GM23248 (cell line): ENCODE measurements at regions not wholly inside any gene's neighbourhood (a gene's known extent, or its start where the extent isn't known, plus 50 kb on each side); places are given as distances from the start of the nearest gene placed in this dataset.

Experiments
- DNase-seq: peaks from one replicate; pipeline ENCODE4 v3.0.0-alpha.2; 2015
- H2AFZ ChIP-seq: fragments of 200-600 bp; sonication (generic); 2 replicates; pipeline ENCODE4 v1.6.1; 2016; ENCODE audit warnings: antibody characterized with exemption
- H3F3A ChIP-seq: fragments of 200-600 bp; sonication (generic); 2 replicates; pipeline ENCODE4 v1.6.1; 2016; ENCODE audit warnings: mild to moderate bottlenecking, antibody characterized with exemption, mixed run types; ENCODE audit not compliant: insufficient read depth
- H3K27ac ChIP-seq: fragments of 200-600 bp; sonication (generic); 2 replicates; pipeline ENCODE4 v1.5.1; 2016; ENCODE audit warnings: mild to moderate bottlenecking
- H3K27me3 ChIP-seq: fragments of 200-600 bp; sonication (generic); replicated peaks from 2 replicates; pipeline ENCODE4 v1.6.1; 2016; ENCODE audit warnings: mild to moderate bottlenecking; ENCODE audit not compliant: insufficient read depth
- H3K36me3 ChIP-seq: fragments of 200-600 bp; sonication (generic); 2 replicates; pipeline ENCODE4 v1.6.1; 2016; ENCODE audit warnings: low read depth, mild to moderate bottlenecking
- H3K4me1 ChIP-seq: fragments of 200-600 bp; sonication (generic); 2 replicates; pipeline ENCODE4 v1.6.1; 2016; ENCODE audit warnings: mild to moderate bottlenecking; ENCODE audit not compliant: insufficient read depth
- H3K4me2 ChIP-seq: fragments of 200-600 bp; sonication (generic); one replicate; pipeline ENCODE4 v1.6.1; 2016; ENCODE audit warnings: mild to moderate bottlenecking; ENCODE audit not compliant: unreplicated experiment
- H3K4me3 ChIP-seq: fragments of 200-600 bp; sonication (generic); 2 replicates; pipeline ENCODE4 v1.5.1; 2016; ENCODE audit warnings: mild to moderate bottlenecking
- H3K79me2 ChIP-seq: fragments of 200-600 bp; sonication (generic); 2 replicates; pipeline ENCODE4 v1.6.1; 2016; ENCODE audit warnings: mild to moderate bottlenecking; ENCODE audit not compliant: insufficient read depth
- H3K9ac ChIP-seq: fragments of 200-600 bp; sonication (generic); 2 replicates; pipeline ENCODE4 v1.6.1; 2016; ENCODE audit warnings: mild to moderate bottlenecking
- H3K9me2 ChIP-seq: fragments of 200-600 bp; sonication (generic); 2 replicates; pipeline ENCODE4 v1.6.1; 2016; ENCODE audit warnings: mixed run types, mild to moderate bottlenecking, moderate library complexity; ENCODE audit not compliant: insufficient read depth
- H3K9me3 ChIP-seq: fragments of 200-600 bp; sonication (generic); one replicate; pipeline ENCODE4 v1.6.1; 2017; ENCODE audit warnings: low read depth
- H4K20me1 ChIP-seq: fragments of 200-600 bp; sonication (generic); 2 replicates; pipeline ENCODE4 v1.6.0; 2016; ENCODE audit not compliant: insufficient read depth
- EZH2 ChIP-seq: fragments of 200-600 bp; sonication (generic); IDR thresholded peaks from 2 replicates; pipeline ENCODE4 v1.6.1; 2018; ENCODE audit warnings: antibody characterized with exemption, mild to moderate bottlenecking; ENCODE audit not compliant: insufficient read depth, poor library complexity, severe bottlenecking
- EZH2phosphoT487 ChIP-seq: fragments of 200-600 bp; sonication (generic); IDR thresholded peaks from 2 replicates; pipeline ENCODE4 v1.6.1; 2018; ENCODE audit warnings: antibody characterized with exemption, moderate library complexity, mild to moderate bottlenecking, low read depth; ENCODE audit not compliant: insufficient read depth
- WGBS, 2 experiments: methylation state at CpG; one replicate each; pipeline ENCODE4 v1.1.6; 2015 to 2017; ENCODE audit warnings: low lambda C conversion rate in 2 of 2, low coverage in 1 of 2; ENCODE audit errors: missing lambda C conversion rate in 2 of 2; 5-methylcytosine and 5-hydroxymethylcytosine counted together
- in situ Hi-C: fragments of 300-500 bp; cut with MboI; formaldehyde crosslinking; loops from 2 replicates; pipeline ENCODE4 v1.15.0; 2020

DNA sequence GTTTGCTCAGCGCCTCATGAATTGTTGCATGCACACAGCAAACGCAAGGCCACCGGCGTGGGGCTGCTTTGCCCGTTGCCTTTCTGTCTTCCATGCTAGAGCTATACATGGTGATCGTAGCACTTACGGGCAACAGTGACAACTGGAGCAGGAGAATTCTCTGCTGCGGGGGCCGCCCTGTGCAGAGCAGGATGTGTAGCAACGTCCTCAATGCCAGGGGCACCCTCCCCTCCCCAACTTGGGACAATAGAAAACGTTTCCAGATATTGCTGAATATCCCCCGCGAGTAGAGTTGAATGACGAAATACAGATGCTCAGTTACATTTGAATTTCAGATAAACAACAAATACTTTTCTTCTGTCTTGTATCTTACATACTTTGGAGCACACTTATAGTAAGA lies 198.7 kb downstream of the TFAP2C start:
- no peaks in the 10 kb centered on the region for H3K27me3 ChIP-seq
- H3K9ac ChIP-seq = peak overlapping the region; percentile 81
- no peaks in the 10 kb centered on the region for H3K79me2 ChIP-seq
- peak overlapping the region; percentile 74 for H2AFZ ChIP-seq
- in situ Hi-C loops = no loop called here
- H3K36me3 ChIP-seq = no peaks in the 10 kb centered on the region
- peaks cover 32% of the 10 kb centered on the region for H3F3A ChIP-seq
- peaks cover 20% of the 10 kb centered on the region for H3K4me1 ChIP-seq
- H3K9me3 ChIP-seq = no peaks in the 10 kb centered on the region
- no peak for DNase-seq
- no peaks in the 10 kb centered on the region for H3K9me2 ChIP-seq
- 3 to 6% methylated on average over 14 of the region's 14 CpGs for WGBS, 2 experiments
- TF ChIP-seq EZH2 = no peak
- TF ChIP-seq EZH2phosphoT487 = no peak
- peak overlapping the region; percentile 65 for H3K4me3 ChIP-seq
- H3K4me2 ChIP-seq = peak overlapping the region; percentile 82
- peak overlapping the region; percentile 94 for H3K27ac ChIP-seq
- H4K20me1 ChIP-seq = no peaks in the 10 kb centered on the region

DNA sequence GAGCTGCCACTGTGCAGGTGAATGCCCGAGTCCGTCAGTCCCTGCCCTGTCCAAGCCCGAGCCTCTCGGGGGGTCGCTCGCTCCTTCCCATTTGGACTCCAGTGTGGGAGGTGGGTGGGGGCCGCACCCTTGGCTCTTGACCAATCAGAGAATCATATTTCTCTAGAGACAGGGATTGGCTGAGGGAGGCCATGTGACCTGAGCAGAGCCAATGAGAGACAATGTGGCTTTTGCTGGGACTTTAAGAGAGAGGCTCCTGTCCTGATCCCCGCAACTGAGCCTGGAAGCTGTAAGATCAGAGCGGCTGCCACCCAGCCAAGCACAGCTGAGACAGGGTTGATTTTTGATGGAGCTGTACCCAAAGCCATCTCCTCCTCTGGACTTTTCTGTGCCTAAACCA lies 199.3 kb downstream of the TFAP2C start:
- no peaks in the 10 kb centered on the region for H3K9me2 ChIP-seq
- peak overlapping the region; percentile 81 for H3K9ac ChIP-seq
- H3K4me2 ChIP-seq = peak overlapping the region; percentile 82
- peaks cover 32% of the 10 kb centered on the region for H3F3A ChIP-seq
- peaks cover 2% of the 10 kb centered on the region; the same call in 1 of the 2 replicates for H3K27me3 ChIP-seq
- H4K20me1 ChIP-seq = no peaks in the 10 kb centered on the region
- TF ChIP-seq EZH2phosphoT487 (no peak), EZH2 (no peak)
- H3K79me2 ChIP-seq = no peaks in the 10 kb centered on the region
- no peaks in the 10 kb centered on the region for H3K9me3 ChIP-seq
- DNase-seq = peak; percentile 21
- 0 out of 2 replicates have a peak overlapping the region, but pooled peaks have one; percentile 65 for H3K4me3 ChIP-seq
- peak overlapping the region; percentile 74 for H2AFZ ChIP-seq
- H3K4me1 ChIP-seq = peaks cover 20% of the 10 kb centered on the region
- H3K27ac ChIP-seq = peak overlapping the region; percentile 94
- in situ Hi-C loops = no loop called here
- H3K36me3 ChIP-seq = no peaks in the 10 kb centered on the region
- WGBS, 2 experiments = 85 to 90% methylated on average over 9 of the region's 9 CpGs

DNA sequence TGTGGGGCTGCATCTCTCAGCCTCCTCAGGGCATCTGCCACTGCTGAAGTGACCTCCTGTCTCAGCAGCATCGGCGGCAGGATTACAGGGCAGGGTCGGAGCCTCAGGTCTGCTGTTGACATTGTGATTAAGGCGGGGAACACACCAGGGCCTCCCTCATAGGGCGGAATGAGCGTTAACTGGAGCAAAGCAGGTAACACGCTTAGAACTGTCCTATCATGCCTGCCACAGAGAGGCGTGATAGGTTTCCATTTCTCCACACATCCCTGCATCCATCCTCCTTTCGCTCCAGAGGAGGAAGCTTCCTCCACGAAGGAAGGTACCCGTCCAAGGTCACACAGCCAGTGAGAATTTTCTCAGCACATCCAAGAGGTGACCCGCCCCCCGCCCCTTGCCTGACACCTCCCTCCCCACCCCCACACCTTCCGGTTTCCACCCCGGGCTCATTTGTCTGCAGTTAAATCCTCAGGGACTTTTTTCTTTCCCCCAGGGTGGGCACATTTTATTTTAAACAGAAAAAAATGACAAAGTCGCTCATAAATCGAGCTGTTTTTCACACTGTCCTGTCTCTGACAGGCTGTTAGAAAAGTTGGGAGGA lies 200.8 kb downstream of the TFAP2C start:
- peaks cover 17% of the 10 kb centered on the region for H3K27me3 ChIP-seq
- H3K9ac ChIP-seq = no peak overlapping the region
- no peak overlapping the region for H2AFZ ChIP-seq
- 80 to 82% methylated on average over 13 to 17 of the region's 17 CpGs for WGBS, 2 experiments
- H3K27ac ChIP-seq = no peak overlapping the region
- H3K36me3 ChIP-seq = no peaks in the 10 kb centered on the region
- in situ Hi-C loops = no loop called here
- no peaks in the 10 kb centered on the region for H3K9me2 ChIP-seq
- peaks cover 32% of the 10 kb centered on the region for H3F3A ChIP-seq
- no peak overlapping the region for H3K4me2 ChIP-seq
- no peak for DNase-seq
- no peak overlapping the region for H3K4me3 ChIP-seq
- no peaks in the 10 kb centered on the region for H3K9me3 ChIP-seq
- H3K4me1 ChIP-seq = peaks cover 20% of the 10 kb centered on the region
- H3K79me2 ChIP-seq = no peaks in the 10 kb centered on the region
- no peaks in the 10 kb centered on the region for H4K20me1 ChIP-seq
- TF ChIP-seq EZH2 (no peak), EZH2phosphoT487 (no peak)

DNA sequence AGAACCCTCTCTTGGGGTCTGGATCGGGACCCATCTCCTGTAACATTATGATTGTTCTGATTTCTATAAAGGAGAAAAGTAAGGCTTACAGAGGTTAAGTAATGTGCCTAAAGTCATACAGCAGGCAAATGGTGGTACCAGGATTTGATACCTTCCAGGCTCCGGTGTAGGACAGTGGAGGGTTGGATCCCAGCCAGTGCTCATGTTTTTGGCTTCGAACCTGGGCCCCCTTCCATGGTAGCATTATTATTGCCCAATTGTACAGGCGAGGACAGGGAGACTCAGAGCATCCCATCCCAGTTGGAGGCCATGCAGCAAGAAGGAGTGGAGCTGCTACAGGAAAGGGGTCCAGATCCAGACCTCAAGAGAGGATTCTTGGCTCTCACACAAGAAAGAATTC lies 202.7 kb downstream of the TFAP2C start:
- WGBS, 2 experiments = 67 to 70% methylated on average over 4 of the region's 4 CpGs
- in situ Hi-C loops = no loop called here
- peaks cover 33% of the 10 kb centered on the region for H3K27me3 ChIP-seq

More for the DNA sequence above, 202.7 kb downstream of the TFAP2C start:
- Histone ChIP-seq H3K9ac (no peak overlapping the region), H3K4me2 (no peak overlapping the region), H3K27ac (no peak overlapping the region), H3K36me3 (no peaks in the 10 kb centered on the region), H3F3A (peaks cover 18% of the 10 kb centered on the region), H3K79me2 (no peaks in the 10 kb centered on the region), H2AFZ (no peak overlapping the region), H3K9me2 (no peaks in the 10 kb centered on the region), H3K4me1 (peaks cover 11% of the 10 kb centered on the region), H3K4me3 (no peak overlapping the region), H3K9me3 (no peaks in the 10 kb centered on the region), H4K20me1 (no peaks in the 10 kb centered on the region)
- TF ChIP-seq EZH2phosphoT487 (no peak), EZH2 (no peak)
- DNase-seq = no peak
